ENCODE measurements at regions not wholly inside any gene's neighbourhood (a gene's known extent, or its start where the extent isn't known, plus 50 kb on each side); places are given as distances from the start of the nearest gene placed in this dataset.

GRCh38 chr18:41226911-41227310 is 728.1 kb upstream of the PIK3C3 start:
- H3K4me3 ChIP-seq (ENCODE audit: low read depth, low read length) = no peak overlapping the region
- DNase-seq (ENCODE audit: low read depth) (no peak), FAIRE-seq (no peak)
- H3K27me3 ChIP-seq (ENCODE audit: control insufficient read depth, insufficient read depth, low read length) = no peaks in the 10 kb centered on the region
- TF ChIP-seq, protein P1, sequence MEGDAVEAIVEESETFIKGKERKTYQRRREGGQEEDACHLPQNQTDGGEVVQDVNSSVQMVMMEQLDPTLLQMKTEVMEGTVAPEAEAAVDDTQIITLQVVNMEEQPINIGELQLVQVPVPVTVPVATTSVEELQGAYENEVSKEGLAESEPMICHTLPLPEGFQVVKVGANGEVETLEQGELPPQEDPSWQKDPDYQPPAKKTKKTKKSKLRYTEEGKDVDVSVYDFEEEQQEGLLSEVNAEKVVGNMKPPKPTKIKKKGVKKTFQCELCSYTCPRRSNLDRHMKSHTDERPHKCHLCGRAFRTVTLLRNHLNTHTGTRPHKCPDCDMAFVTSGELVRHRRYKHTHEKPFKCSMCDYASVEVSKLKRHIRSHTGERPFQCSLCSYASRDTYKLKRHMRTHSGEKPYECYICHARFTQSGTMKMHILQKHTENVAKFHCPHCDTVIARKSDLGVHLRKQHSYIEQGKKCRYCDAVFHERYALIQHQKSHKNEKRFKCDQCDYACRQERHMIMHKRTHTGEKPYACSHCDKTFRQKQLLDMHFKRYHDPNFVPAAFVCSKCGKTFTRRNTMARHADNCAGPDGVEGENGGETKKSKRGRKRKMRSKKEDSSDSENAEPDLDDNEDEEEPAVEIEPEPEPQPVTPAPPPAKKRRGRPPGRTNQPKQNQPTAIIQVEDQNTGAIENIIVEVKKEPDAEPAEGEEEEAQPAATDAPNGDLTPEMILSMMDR (IDR thresholded peaks at IDR 0.05; ENCODE audit: insufficient read depth, low read length, severe bottlenecking) = no peak
- no peaks in the 10 kb centered on the region for H3K36me3 ChIP-seq (ENCODE audit: control insufficient read depth, insufficient read depth, low read length)

DNA sequence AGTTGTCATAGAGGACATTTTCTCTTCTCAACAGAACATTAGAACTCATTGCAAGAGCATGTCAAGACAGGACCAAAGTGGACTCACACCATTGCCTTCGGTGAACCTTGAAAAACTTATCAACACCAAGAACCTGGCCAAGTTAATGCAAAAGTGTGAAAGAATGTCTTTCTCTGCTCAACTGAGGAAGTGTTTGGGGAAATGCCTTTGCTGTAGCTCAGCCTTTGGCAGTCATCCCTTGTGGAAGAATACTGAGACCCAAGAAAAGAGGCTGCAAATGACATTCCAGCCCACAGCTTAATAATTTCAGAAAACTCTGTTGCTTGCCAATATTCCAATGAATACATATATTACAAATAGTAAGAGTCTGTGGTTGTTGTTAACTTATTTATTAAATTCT is 728.8 kb upstream of the PIK3C3 start:
- FAIRE-seq (no peak), DNase-seq (ENCODE audit: low read depth) (peak; percentile 93)
- H3K27me3 ChIP-seq (ENCODE audit: control insufficient read depth, insufficient read depth, low read length) = no peaks in the 10 kb centered on the region
- no peaks in the 10 kb centered on the region for H3K36me3 ChIP-seq (ENCODE audit: control insufficient read depth, insufficient read depth, low read length)
- TF ChIP-seq, protein P1 (IDR thresholded peaks at IDR 0.05; ENCODE audit: insufficient read depth, low read length, severe bottlenecking) = no peak
- no peak overlapping the region for H3K4me3 ChIP-seq (ENCODE audit: low read depth, low read length)

DNA sequence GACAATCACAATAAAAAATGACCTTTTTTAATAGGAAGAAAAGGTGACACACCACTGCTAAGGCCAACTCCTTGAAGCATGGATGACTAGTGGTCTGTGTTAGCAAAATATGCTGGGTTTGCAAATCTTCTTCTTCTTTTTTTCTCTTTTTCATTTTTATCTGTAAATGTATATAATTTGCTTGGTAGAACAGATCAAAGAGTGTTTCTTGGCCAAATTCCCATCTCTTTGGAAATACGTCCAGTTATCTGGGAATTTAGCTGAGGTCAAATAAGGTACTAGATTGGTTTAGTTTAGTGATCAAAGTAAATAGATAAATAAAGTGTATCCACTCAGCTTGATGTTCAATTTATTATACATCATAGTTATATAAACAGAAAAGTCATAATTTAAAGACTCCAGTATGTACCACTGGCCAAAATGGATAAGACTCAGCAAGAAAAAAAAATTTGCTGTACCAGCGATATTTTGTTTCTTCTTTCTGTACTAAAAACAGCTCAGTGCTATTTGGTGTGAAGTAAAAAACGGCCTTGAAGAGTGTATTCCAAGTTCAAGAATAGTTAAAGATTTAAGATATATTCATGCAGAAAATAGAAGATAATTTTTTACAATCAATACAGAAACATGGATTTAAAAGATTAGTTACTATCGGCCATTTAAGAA is 738.6 kb upstream of the PIK3C3 start:
- FAIRE-seq = no peak
- H3K27me3 ChIP-seq (ENCODE audit: control insufficient read depth, insufficient read depth, low read length) = no peaks in the 10 kb centered on the region
- TF ChIP-seq, protein P1 (IDR thresholded peaks at IDR 0.05; ENCODE audit: insufficient read depth, low read length, severe bottlenecking) = no peak
- H3K36me3 ChIP-seq (ENCODE audit: control insufficient read depth, insufficient read depth, low read length) = no peaks in the 10 kb centered on the region
- DNase-seq (ENCODE audit: low read depth) = no peak
- H3K4me3 ChIP-seq (ENCODE audit: low read depth, low read length) = no peak overlapping the region

DNA sequence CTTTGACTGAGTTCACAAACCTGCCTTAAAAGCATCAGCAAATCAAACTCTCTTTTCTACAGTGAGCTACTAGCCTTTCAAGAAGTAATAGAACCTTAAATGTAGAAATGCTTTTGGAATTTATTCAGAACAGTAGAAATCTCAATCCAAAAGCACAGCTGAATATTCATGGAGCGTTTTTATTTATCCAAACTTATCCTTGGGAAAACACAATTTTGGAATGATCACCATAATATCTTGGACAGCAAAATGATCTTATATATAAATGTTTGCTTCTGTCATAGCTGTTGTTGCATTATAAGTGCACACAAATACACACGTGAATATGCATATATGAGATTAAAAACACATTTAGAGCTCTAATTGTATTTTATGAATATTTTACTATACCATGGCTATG is 747.3 kb upstream of the PIK3C3 start:
- Histone ChIP-seq H3K36me3 (ENCODE audit: control insufficient read depth, insufficient read depth, low read length) (no peaks in the 10 kb centered on the region), H3K4me3 (ENCODE audit: low read depth, low read length) (no peak overlapping the region), H3K27me3 (ENCODE audit: control insufficient read depth, insufficient read depth, low read length) (no peaks in the 10 kb centered on the region)
- DNase-seq (ENCODE audit: low read depth) = no peak
- TF ChIP-seq, protein P1 (IDR thresholded peaks at IDR 0.05; ENCODE audit: insufficient read depth, low read length, severe bottlenecking) = no peak
- FAIRE-seq = no peak

DNA sequence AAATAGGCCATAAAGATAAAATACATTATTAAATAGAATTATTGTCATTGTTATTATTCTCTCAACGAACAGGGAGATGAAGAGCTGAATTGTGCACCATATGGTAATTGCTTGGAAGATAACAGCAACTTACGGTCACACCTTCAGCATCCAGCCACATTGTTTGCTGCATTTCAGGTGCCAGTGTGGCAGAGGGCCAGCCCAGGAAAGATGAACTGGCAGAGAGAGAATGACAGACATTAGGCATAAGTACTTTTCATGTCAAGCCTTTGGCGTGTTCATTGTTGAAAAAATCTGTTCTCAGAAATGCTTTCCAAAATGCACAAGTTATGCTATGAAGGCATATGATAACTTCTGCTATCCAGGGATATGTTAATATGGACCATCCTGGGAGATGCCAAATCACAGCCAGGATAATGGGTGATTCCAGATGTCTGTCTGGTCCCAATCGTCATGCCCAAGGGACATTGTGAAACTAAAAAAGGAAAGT is 748.6 kb upstream of the PIK3C3 start:
- TF ChIP-seq, protein P1 (IDR thresholded peaks at IDR 0.05; ENCODE audit: insufficient read depth, low read length, severe bottlenecking) = no peak
- H3K4me3 ChIP-seq (ENCODE audit: low read depth, low read length) = no peak overlapping the region
- no peaks in the 10 kb centered on the region for H3K27me3 ChIP-seq (ENCODE audit: control insufficient read depth, insufficient read depth, low read length)
- FAIRE-seq (no peak), DNase-seq (ENCODE audit: low read depth) (no peak)
- H3K36me3 ChIP-seq (ENCODE audit: control insufficient read depth, insufficient read depth, low read length) = no peaks in the 10 kb centered on the region

DNA sequence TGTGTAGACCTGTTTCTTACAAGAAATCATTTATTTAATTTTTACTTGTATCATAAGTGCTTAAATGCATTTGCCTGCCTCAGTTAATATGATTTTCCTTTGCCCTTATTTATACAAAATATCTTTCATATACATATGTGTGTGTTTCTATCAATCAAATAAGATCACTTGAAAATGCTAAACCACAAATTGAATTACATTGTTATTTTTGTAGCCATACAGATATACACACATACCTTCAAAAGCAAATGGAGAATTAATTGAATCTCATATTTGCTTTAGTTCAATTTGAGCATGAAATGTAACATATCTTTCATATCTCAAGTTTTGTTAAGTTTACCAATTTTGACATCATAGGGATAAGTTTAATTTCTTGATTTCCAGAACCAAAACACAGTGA is 755.8 kb upstream of the PIK3C3 start:
- FAIRE-seq (no peak), DNase-seq (ENCODE audit: low read depth) (no peak)
- Histone ChIP-seq H3K36me3 (ENCODE audit: control insufficient read depth, insufficient read depth, low read length) (no peaks in the 10 kb centered on the region), H3K4me3 (ENCODE audit: low read depth, low read length) (no peak overlapping the region), H3K27me3 (ENCODE audit: control insufficient read depth, insufficient read depth, low read length) (no peaks in the 10 kb centered on the region)
- TF ChIP-seq, protein P1 (IDR thresholded peaks at IDR 0.05; ENCODE audit: insufficient read depth, low read length, severe bottlenecking) = no peak

Measured in bronchial epithelial cell (primary cell).